CMK (cell line): ENCODE measurements at regions not wholly inside any gene's neighbourhood (a gene's known extent, or its start where the extent isn't known, plus 50 kb on each side); places are given as distances from the start of the nearest gene placed in this dataset.
A peak's percentile ranks its signal among the peaks of the same experiment; 100 is the strongest.
"Not testable (repeated sequence)": the region's sequence is repeated elsewhere in the genome, so short reads cannot be mapped to it uniquely, and the experiment has no call there.

Experiments used
- DNase-seq: peaks from one replicate; pipeline ENCODE4 v3.0.0-alpha.2; 2010; ENCODE audit warnings: low read depth

- not testable (repeated sequence) for DNase-seq
Measured at GRCh38 chr9:85792057-85792456, 50.3 kb upstream of the AGTPBP1 start.

GRCh38 chr9:85802978-85803695, 61.4 kb upstream of the AGTPBP1 start:
- not testable (repeated sequence) for DNase-seq

- DNase-seq, result peak; percentile 17
Measured at GRCh38 chr9:85804847-85805133, 63.0 kb upstream of the AGTPBP1 start.

- DNase-seq, result peak; percentile 11
Measured at GRCh38 chr9:85805134-85806005, 63.6 kb upstream of the AGTPBP1 start.

DNA sequence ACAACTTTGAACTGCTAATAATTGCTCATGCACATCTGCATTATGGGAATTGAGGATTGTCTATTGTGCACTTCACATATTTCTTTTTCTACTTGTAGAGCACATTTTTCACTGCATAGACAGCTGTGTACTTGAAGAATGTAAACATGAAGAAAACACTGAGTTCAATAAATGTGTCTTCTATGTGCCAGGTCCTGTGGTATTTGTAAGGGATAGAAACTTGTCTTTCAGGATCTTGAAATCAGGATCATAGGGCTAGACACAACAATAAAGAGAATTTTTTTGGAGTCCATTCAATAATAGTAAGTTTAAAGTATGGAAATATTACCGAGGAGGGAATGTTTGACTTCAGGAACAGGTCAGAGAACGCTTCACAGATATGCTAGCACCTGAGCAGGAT, 66.6 kb upstream of the AGTPBP1 start:
- not testable (repeated sequence) for DNase-seq

GRCh38 chr9:85813388-85813787, 71.6 kb upstream of the AGTPBP1 start:
- not testable (repeated sequence) for DNase-seq

DNA sequence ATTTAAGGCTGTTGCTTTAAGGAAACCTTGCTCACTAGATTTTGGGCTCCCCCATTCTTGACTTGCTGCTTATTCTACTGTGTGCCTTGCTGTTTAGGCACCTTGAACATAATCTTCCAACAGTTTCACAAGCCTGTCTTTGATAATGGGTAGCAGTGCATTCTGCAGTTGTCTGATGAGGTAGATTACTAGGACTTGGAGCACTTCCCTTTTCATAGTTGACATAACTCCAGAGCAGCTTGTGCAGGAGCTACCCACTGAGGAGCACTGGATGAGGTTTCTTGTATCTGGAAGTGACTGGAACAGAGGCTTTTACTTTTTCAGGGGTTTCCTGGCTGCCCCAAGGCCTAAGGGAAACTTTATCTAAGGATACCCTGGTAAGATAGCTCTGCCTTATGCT, 73.0 kb upstream of the AGTPBP1 start:
- DNase-seq, result not testable (repeated sequence)

DNA sequence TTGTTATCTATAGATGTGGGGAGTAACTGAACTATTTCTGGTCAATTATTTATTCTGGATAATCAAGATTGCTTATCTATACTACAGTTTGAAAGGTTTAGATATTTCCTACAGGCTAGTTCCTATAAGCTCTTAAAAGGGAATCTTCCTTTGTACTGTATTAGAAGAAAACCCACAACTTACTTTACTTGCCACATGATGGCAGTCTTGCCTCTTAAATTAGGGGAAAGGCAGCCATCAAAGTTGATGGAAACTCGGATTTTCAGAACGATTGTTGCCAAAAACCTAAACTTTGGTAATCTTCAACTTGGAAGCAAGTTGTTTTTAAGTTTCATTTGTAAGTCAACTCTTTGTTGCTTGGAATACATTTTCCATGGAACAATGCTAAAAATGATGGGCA, 77.2 kb upstream of the AGTPBP1 start:
- not testable (repeated sequence) for DNase-seq

DNA sequence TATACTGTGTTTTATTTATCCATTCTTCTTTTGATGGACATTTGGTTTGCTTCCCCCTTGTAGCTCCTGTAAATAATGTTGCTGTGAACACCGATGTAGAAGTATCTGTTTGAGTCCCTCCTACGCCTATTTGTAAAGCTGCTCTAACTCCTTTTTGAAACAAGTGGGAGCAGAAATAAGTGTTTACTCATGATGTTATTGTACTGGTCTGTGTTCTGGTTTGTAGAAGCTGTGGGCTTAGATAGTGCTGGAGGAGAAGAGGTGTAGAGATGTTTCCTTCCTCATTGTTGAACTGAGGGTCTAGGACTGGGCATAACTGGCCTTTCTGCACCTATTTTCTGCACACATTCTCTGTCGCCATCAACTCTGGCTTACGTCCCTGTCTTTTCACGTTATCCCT, 78.8 kb upstream of the AGTPBP1 start:
- DNase-seq, result not testable (repeated sequence)

DNA sequence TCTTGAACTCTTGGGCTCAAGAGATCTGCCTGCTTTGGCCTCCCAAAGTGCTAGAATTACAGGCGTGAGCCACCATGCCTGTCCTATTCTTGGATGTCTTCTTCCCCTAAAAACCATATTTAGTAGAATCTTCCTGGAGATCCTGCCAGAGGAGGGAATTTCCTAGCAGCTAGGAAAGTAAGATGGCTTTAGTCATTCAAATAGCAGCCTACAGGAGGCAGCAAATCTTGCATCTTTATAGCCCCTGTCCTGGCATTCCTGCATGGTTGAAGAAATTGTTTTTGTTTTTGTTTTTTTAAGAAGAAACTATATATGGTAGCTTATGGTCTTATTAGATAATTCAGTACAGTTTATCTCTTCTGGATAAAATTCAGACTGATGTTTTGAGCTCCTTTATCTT, 83.2 kb upstream of the AGTPBP1 start:
- not testable (repeated sequence) for DNase-seq

DNA sequence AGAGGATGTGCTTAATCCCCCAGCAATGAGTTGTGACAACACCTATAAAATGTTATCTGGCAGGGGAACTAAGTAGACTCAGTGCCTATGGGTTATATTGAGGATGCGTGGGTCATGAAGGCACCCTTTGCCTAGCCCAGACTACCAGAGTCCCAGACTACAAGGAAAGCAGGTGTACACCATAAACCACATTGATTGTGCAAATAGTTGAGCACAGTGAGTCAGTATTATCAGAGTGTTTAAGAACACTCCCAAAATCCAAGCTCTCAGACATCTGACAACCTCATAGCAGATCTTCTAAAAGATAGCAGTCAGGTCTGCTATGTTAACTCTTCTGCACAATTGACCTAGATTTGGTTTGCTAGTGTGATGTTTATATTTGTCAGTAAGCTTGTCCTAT, 92.8 kb upstream of the AGTPBP1 start:
- DNase-seq, result not testable (repeated sequence)

DNA sequence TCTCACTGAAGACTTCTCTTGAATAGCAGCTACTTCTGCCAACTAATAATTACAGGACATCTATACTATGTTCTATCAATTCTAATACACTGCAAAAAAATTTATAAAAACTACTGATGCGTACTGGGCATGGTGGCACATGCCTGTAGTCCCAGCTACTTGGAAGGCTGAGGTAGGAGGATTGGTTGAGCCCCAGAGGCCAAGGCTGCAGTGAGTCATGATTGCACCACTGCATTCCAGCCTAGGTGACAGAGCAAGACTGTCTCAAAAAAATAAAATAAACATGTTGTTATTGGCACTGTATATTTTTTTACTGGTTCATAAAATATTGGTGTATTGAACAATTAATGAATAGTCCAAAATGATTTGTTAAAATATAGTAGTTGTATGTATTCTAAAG, 97.0 kb upstream of the NAA35 start:
- DNase-seq, result not testable (repeated sequence)

GRCh38 chr9:85847782-85848181, 93.2 kb upstream of the NAA35 start:
- not testable (repeated sequence) for DNase-seq

DNA sequence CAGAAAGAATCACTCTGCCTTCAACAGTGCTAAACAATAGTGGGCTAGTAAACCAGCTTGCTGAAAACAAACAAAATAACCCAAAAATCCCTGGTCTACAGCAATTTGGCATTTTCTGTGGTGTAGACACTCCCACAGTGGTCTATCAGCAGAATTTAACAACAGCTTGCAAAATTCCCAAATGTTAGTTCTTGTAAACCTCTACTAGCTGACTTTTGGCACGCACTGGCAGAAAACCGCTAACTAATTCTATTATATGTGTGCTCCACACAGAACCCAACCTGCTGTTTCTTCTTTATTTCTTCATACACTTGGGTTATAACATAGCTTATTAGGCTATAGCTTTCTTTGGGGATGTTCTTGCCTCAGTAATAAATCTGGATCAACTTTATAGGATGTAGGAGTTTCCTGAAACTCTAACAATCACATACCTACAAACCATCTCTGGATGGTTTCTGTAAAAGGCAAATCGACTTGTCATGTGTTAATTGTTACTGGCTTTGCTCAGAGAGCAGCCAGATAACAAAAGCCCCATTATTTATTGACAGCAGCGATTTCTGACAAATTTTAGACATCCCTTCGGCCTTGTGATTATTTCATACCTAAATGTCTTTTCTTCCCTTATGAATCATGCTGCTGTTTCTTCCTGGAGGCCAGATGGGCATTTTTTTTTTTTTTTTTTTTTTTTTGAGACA, 82.7 kb upstream of the NAA35 start:
- DNase-seq, result no peak

DNA sequence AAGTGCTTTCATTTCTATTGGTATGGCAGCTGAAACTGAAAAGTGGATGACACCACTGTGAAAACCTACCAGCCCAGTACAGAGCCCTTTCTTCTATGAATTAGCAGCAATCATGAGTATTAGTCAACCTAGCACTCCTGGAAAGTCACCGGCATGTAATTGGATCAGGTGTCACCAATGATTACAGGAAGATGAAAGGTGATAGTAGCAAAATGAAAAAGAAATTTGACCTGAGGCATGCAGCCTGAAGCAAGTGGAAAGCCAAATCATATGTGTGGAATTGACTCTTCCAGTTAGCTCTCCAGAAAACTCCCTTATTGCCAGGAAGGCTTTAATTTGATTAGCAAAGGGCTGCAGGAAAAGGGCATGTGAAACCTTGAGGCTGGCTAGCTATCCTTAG, 81.2 kb upstream of the NAA35 start:
- DNase-seq, result no peak

DNA sequence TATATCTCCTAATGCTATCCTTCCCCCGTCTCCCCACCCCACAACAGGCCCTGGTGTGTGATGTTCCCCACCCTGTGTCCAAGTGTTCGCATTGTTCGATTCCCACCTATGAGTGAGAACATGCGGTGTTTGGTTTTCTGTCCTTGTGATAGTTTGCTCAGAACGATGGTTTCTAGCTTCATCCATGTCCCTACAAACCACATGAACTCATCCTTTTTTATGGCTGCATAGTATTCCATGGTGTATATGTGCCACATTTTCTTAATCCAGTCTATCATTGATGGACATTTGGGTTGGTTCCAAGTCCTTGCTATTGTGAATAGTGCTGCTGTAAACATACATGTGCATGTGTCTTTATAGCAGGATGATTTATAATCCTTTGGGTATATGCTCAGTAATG, 79.1 kb upstream of the NAA35 start:
- DNase-seq, result not testable (repeated sequence)

DNA sequence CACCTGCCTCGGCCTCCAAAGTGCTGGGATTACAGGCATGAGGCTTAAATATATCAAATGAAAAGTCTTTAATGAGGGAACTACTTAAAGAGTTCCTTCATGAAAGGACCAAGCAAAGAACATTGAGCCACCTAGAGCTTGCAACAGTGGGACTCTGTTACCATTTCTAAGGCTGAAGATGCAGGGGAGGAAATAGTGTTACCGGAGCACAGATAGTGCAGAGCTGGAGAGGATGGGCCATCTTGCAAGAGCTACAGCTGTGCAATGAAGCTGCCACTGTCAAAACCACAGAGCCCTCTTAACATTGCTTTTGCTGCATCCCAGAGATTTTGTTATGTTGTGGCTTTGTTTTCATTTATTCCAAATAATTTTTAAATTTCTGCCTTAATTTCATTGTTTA, 77.1 kb upstream of the NAA35 start:
- no peak for DNase-seq

DNA sequence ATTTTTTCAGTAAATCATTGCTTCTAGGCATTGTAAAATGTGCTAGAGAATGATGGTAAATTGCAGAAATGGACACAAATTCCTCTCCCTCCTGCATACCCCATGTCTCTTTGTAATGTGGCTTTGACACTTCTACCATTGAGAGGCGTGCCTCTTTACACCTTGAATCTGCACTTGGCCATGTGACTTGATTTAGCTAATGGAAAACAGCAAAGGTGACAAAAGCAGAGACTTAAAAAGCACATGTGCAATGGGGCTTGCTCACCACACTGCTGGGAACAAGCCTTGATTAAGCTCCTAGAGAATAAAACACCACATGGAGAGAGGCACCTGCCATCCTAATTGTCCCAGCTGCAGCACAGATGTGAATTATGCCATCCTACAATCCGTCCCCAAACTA, 69.9 kb upstream of the NAA35 start:
- DNase-seq, result no peak

- DNase-seq, result not testable (repeated sequence)
Measured at GRCh38 chr9:85871683-85872082, 69.3 kb upstream of the NAA35 start.

GRCh38 chr9:85872463-85872862, 68.5 kb upstream of the NAA35 start:
- no peak for DNase-seq

- DNase-seq, result no peak
Measured at GRCh38 chr9:85876628-85877027, 64.3 kb upstream of the NAA35 start.

DNA sequence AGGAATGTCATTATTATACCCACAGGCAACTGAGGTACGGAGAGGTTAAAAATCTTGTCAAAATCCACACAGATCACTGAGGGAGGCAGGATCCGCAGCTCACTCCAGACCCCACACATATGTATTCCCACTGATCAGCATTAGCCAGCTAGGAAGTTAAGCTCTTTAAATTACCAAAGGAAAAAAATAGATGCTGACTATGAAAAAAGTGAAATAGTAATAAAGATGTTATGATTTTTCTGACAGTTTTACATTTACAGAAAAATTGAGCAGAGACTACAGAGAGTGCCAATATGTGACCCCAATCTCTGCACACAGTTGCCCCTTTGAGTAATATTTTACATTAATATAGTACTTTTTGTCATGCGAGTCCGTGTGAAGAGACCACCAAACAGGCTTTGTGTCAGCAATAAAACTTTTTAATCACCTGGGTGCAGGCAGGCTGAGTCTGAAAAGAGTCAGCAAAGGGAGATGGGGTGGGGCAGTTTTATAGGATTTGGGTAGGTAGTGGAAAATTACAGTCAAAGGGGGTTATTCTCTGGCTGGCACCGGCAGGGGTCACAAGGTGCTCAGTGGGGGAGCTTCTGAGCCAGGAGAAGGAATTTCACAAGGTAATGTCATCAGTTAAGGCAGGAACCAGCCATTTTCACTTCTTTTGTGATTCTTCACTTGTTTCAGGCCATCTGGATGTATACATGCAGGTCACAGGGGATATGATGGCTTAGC, 61.9 kb upstream of the NAA35 start:
- not testable (repeated sequence) for DNase-seq
